OCI-LY1 (cell line): ENCODE measurements at regions not wholly inside any gene's neighbourhood (a gene's known extent, or its start where the extent isn't known, plus 50 kb on each side); places are given as distances from the start of the nearest gene placed in this dataset.

Source experiments
- CTCF ChIP-seq: fragments of 200-600 bp; sonication (generic), shearing (Covaris generic); IDR thresholded peaks from 2 replicates; pipeline ENCODE4 v1.5.1; 2017; ENCODE audit warnings: mild to moderate bottlenecking, antibody characterized with exemption, low read length, moderate library complexity, mixed read lengths
- EZH2 ChIP-seq: fragments of 200-600 bp; sonication (generic), shearing (Covaris generic); IDR thresholded peaks from 2 replicates; pipeline ENCODE4 v1.8.0; 2017; ENCODE audit warnings: borderline replicate concordance, mixed run types, mild to moderate bottlenecking, antibody characterized with exemption, low read length, moderate library complexity, mixed read lengths

DNA sequence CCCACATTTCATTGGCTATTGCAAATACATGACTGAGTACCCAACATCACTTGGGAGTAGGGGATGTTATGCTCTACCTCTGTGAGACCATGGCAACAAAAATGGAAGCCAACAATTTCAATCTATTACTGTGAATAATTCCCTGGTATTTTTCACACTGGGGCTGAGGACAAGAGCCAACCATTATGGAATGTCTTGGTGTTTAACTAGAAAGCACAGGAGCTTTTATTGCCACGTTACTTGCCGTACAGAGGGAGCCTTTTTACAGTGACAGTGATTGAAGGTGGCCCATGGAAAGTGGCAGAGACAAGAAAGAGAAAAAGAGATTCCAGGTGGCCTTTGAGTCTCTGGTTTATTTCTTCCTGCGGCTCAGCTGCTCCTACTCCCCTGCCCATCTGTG is 105.7 kb upstream of the TBC1D5 start:
- TF ChIP-seq CTCF = no peak
- no peak for TF ChIP-seq EZH2
